CD4-positive, alpha-beta T cell treated with Interleukin-17A for 1 hour (primary cell): ENCODE measurements at regions not wholly inside any gene's neighbourhood (a gene's known extent, or its start where the extent isn't known, plus 50 kb on each side); places are given as distances from the start of the nearest gene placed in this dataset.

Experiments
- DNase-seq: peaks from one replicate; pipeline ENCODE4 v3.0.0-alpha.2; 2020

DNA sequence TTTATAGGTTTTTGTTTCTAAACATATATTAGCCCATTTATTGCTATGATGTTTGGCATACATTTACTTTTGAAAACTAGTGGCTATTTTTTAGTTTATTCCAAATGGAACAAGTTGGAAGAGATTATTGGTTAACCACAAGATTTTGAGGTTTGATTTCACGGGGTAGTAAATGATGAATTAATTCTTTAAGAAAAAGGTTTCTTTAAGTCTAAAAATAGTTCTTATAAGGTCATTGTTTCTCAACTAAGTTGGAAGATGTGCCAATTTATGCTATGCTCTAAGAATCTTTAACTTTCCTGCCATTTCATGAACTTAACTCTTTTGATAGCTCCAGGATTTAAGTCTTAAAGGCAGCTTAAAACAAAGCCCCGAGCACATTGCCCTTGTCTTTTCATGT, 183.8 kb downstream of the LMO4 start:
- no peak for DNase-seq

DNA sequence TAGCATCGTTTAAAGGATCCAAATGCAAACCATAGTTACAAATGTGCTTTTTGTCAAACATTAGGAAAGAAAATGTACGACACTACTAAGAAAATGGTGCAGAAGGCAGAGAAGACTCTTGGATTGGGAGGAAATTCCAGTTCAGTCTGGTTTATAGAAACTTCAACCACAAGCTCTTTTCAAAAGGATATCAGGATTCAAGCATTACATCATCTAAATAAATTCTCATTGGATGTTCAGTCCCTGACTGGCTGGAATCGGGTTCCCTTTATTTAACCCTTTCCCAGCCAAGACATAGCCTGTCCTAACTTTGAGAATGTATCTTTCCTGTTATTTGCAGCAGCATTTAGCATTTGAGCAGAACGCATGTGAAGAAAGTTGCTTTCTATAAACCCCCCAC, 184.6 kb downstream of the LMO4 start:
- no peak for DNase-seq

- no peak for DNase-seq
Observed at GRCh38 chr1:87513966-87514660, 185.4 kb downstream of the LMO4 start.

GRCh38 chr1:87515781-87516180, 187.1 kb downstream of the LMO4 start:
- no peak for DNase-seq

GRCh38 chr1:87518794-87519193, 190.1 kb downstream of the LMO4 start:
- DNase-seq = no peak

GRCh38 chr1:87521452-87521851, 192.8 kb downstream of the LMO4 start:
- no peak for DNase-seq

GRCh38 chr1:87523466-87523865, 194.8 kb downstream of the LMO4 start:
- DNase-seq = no peak

DNA sequence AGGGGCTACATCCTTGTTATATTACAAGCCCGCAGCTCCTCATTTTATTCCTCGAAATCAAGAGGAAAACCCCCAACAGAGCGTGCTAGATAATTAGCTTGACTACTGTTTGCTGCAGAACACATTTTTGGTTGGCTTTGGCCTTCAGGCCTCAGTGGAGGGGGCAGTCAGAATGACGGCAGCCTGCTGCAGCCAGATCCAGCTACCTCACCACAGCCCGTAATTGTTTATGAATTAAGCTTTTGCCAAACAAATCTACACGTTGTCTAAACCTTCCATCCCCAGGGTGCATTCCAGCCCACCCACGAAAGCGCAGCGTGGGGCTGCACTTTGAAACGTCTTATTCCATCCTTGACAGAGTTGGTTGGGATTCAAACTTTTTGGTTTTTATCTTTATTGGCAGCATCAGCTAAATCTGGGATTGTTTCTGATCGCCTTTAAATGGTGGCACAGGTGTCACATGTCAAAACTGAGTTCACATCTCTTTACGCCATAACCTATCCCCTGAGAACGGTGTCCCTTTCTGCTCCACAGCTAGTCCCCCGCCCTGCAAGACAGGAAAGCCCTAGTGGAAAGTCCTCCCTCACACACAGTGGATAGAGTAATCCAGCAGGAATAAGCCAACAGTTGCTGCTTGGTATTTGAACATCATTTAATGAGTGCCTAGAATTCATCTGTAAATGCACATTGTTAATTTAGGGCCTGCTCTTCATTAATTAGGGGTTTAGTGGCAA, 195.5 kb downstream of the LMO4 start:
- DNase-seq = no peak

- DNase-seq = no peak
Observed at GRCh38 chr1:87528754-87529517, 200.3 kb downstream of the LMO4 start.

GRCh38 chr1:87530042-87530807, 201.5 kb downstream of the LMO4 start:
- no peak for DNase-seq

DNA sequence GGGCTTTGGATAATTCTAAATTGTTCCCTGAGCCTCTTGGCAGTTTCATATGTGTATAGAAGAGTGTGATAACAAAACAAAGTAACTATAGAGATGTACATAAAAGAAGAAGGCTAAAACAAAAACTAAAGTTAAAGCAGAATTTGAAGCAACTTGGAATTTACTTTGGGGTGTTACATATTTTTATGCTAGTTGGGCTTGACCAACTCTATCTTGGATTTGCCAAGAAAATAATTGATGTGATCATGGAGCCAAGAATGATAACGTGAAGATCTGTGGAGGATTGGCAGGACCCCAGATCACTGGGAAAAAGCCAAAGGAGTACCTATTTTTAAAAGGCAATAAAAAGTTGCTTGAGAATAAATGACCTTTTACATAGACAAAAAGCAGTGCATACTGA, 206.9 kb downstream of the LMO4 start:
- no peak for DNase-seq

DNA sequence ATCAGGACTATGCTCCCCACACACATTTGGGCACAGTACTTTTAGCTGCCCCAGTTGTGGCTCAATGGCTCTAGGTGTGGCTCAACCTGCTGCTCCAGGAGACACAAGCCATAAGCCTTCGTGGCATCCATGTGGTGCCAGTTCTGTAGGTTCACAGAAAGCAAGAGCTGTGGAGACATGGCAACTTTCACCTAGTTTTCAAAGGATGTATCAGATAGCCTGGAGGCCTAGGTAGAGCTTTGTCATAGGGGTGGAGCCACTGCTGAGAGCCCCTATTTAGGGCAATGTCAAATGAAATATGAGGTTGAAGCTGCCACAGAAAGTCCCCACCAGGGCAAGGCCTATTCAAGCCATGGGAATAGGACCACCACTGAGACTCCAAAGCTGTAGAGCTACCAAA, 210.5 kb downstream of the LMO4 start:
- no peak for DNase-seq

- DNase-seq = no peak
Observed at GRCh38 chr1:87542697-87543096, 214.0 kb downstream of the LMO4 start.

GRCh38 chr1:87549738-87550137, 221.1 kb downstream of the LMO4 start:
- DNase-seq = no peak

- DNase-seq = no peak
Observed at GRCh38 chr1:87553511-87553910, 224.8 kb downstream of the LMO4 start.

GRCh38 chr1:87555366-87555765, 226.7 kb downstream of the LMO4 start:
- DNase-seq = no peak

DNA sequence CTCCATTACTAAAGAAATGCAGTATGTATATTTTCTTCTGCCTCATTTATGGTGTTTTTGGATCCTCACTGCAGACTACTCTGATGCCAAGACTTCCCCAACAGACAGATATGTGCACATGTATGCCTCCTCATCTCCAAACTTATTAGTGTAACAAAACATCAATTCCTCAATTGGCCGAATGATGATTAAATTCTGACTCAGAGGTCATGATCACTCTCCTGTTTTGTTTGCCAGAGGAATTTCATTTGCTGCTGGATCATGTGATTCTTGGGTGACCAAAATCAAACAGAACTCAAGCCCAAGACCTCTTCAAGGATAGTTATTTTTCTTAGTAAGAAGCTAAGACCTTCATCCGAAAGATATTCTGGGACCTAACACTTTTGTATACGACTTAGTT, 227.6 kb downstream of the LMO4 start:
- DNase-seq = no peak

DNA sequence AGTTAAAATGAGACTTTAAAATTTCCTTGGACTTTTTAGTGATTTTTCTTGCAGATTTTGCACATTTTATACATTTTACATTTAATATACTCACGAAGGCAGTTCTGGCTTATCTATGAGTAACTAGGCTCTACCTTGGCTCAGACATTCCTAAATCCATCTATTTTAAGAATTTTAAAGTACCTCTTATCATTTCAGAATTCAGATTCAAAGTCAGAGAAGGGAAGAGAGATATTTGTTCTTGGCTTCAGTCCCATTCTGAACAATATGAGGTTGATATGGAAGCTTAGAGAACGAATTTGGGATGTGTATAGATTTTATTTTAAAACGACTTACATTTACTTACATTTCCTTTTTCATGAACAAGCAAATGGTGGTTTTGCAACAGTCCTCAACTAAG, 230.2 kb downstream of the LMO4 start:
- no peak for DNase-seq

DNA sequence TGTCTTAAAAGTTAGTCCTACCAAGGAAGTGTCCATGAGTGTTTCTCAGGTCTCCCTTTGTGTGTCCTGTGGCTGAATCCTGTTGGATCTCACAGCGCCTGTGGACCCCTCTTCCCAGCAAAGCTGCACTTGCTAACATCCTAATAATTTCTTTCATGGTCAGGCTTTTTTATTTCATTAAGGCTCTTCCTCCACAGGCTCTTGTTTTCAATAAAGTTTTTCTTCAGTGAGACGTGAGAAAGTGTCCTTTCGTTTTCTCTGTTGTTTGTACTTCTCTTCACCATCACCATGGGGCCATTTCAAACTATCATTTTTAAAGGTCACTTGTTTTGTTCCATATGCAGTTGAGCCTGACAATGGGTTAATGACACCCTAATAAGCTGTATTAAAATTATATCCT, 231.5 kb downstream of the LMO4 start:
- no peak for DNase-seq

GRCh38 chr1:87560601-87561360, 232.1 kb downstream of the LMO4 start:
- no peak for DNase-seq

GRCh38 chr1:87563211-87563610, 234.5 kb downstream of the LMO4 start:
- no peak for DNase-seq

- no peak for DNase-seq
Observed at GRCh38 chr1:87565861-87566260, 237.2 kb downstream of the LMO4 start.
